Skin epidermis (tissue), 12 donors: ENCODE measurements at regions not wholly inside any gene's neighbourhood (a gene's known extent, or its start where the extent isn't known, plus 50 kb on each side); places are given as distances from the start of the nearest gene placed in this dataset.
A peak's percentile ranks its signal among the peaks of the same experiment; 100 is the strongest.
"Not testable (repeated sequence)": the region's sequence is repeated elsewhere in the genome, so short reads cannot be mapped to it uniquely, and the experiment has no call there.

ENCODE experiments used
- H3K27ac ChIP-seq, 21 experiments: fragments of 200-600 bp; sonication (generic) in 11 of 21; one replicate each; pipeline ENCODE4 v1.5.0; 2020; ENCODE audit warnings: mild to moderate bottlenecking in 3 of 21, inconsistent platforms in 2 of 21, moderate library complexity in 2 of 21
- H3K4me3 ChIP-seq, 7 experiments: fragments of 200-600 bp; sonication (generic) in 2 of 7; one replicate each; pipeline ENCODE4 v1.5.0; 2020; ENCODE audit warnings: inconsistent platforms in 2 of 7, mild to moderate bottlenecking in 2 of 7, moderate library complexity in 1 of 7

GRCh38 chr7:106713452-106713851 is 52.5 kb upstream of the CCDC71L start:
- H3K4me3 ChIP-seq, H3K27ac ChIP-seq: not testable (repeated sequence)

GRCh38 chr7:106714590-106715442 is 53.9 kb upstream of the CCDC71L start:
- H3K4me3 ChIP-seq, H3K27ac ChIP-seq: not testable (repeated sequence)

- H3K27ac ChIP-seq: peak overlapping the region in 1 of 21 experiments; percentile 90
- no peak overlapping the region for H3K4me3 ChIP-seq
Observed at GRCh38 chr7:106715730-106716129, 54.8 kb upstream of the CCDC71L start.

- Histone ChIP-seq H3K4me3 (no peak overlapping the region), H3K27ac (peak overlapping the region in 19 of 21 experiments; percentile 16 to 90 (median 61))
Observed at GRCh38 chr7:106717254-106717954, 56.4 kb upstream of the CCDC71L start.

- Histone ChIP-seq H3K4me3 (no peak overlapping the region), H3K27ac (peak overlapping the region in 18 of 21 experiments; percentile 20 to 90 (median 62))
Observed at GRCh38 chr7:106717955-106718871, 57.3 kb upstream of the CCDC71L start.

- peak overlapping the region in 3 of 21 experiments; percentile 5 to 52 (median 27) for H3K27ac ChIP-seq
- no peak overlapping the region for H3K4me3 ChIP-seq
Observed at GRCh38 chr7:106720641-106721040, 59.7 kb upstream of the CCDC71L start.

- no peak overlapping the region for H3K4me3 ChIP-seq
- no peak overlapping the region for H3K27ac ChIP-seq
Observed at GRCh38 chr7:106721816-106722785, 61.1 kb upstream of the CCDC71L start.

- H3K4me3 ChIP-seq: no peak overlapping the region
- H3K27ac ChIP-seq: no peak overlapping the region
Observed at GRCh38 chr7:106723398-106723797, 62.4 kb upstream of the CCDC71L start.

- no peak overlapping the region for H3K4me3 ChIP-seq
- H3K27ac ChIP-seq: no peak overlapping the region
Observed at GRCh38 chr7:106729720-106730385, 68.9 kb upstream of the CCDC71L start.

- Histone ChIP-seq H3K4me3 (no peak overlapping the region), H3K27ac (peak overlapping the region in 3 of 21 experiments; percentile 8 to 25 (median 8))
Observed at GRCh38 chr7:106731187-106731586, 70.2 kb upstream of the CCDC71L start.

- Histone ChIP-seq H3K4me3 (no peak overlapping the region), H3K27ac (peak overlapping the region in 3 of 21 experiments; percentile 8 to 29 (median 8))
Observed at GRCh38 chr7:106731646-106732444, 70.9 kb upstream of the CCDC71L start.

GRCh38 chr7:106735637-106736036 is 74.7 kb upstream of the CCDC71L start:
- Histone ChIP-seq H3K4me3 (no peak overlapping the region), H3K27ac (no peak overlapping the region)

GRCh38 chr7:106736123-106736507 is 75.2 kb upstream of the CCDC71L start:
- H3K4me3 ChIP-seq: no peak overlapping the region
- no peak overlapping the region for H3K27ac ChIP-seq

- no peak overlapping the region for H3K4me3 ChIP-seq
- peak overlapping the region in 4 of 21 experiments; percentile 3 to 42 (median 12) for H3K27ac ChIP-seq
Observed at GRCh38 chr7:106736508-106737201, 75.7 kb upstream of the CCDC71L start.

- Histone ChIP-seq H3K27ac (peak overlapping the region in 2 of 21 experiments; percentile 17 to 42), H3K4me3 (no peak overlapping the region)
Observed at GRCh38 chr7:106737202-106737562, 76.2 kb upstream of the CCDC71L start.

GRCh38 chr7:106740806-106741205 is 79.8 kb upstream of the CCDC71L start:
- no peak overlapping the region for H3K4me3 ChIP-seq
- no peak overlapping the region for H3K27ac ChIP-seq

GRCh38 chr7:106744563-106745091 is 83.7 kb upstream of the CCDC71L start:
- H3K4me3 ChIP-seq: no peak overlapping the region
- H3K27ac ChIP-seq: no peak overlapping the region
